ENCODE measurements at regions not wholly inside any gene's neighbourhood (a gene's known extent, or its start where the extent isn't known, plus 50 kb on each side); places are given as distances from the start of the nearest gene placed in this dataset.

DNA sequence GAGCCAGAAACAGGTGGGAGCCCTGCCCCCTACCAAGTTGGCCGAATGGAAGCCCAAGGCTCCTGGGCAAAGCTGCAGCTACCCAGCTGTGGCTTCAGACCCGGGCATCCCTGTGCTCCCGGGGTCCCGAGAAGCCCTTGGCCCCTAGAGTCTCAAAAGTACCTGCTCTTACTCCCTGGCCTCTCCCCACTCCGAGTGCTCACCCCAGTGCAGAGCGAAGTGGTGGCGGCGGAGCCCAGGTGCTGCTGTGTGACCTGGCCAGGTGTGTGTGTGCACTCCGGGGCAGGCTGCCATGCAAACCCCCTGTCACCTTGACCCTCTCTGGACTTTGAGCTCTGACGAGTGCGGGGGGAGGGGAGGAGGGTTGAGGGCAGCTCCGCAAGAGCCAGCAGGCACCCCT is 493.8 kb upstream of the MANEA start:
- TF ChIP-seq, protein P1, sequence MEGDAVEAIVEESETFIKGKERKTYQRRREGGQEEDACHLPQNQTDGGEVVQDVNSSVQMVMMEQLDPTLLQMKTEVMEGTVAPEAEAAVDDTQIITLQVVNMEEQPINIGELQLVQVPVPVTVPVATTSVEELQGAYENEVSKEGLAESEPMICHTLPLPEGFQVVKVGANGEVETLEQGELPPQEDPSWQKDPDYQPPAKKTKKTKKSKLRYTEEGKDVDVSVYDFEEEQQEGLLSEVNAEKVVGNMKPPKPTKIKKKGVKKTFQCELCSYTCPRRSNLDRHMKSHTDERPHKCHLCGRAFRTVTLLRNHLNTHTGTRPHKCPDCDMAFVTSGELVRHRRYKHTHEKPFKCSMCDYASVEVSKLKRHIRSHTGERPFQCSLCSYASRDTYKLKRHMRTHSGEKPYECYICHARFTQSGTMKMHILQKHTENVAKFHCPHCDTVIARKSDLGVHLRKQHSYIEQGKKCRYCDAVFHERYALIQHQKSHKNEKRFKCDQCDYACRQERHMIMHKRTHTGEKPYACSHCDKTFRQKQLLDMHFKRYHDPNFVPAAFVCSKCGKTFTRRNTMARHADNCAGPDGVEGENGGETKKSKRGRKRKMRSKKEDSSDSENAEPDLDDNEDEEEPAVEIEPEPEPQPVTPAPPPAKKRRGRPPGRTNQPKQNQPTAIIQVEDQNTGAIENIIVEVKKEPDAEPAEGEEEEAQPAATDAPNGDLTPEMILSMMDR (IDR thresholded peaks at IDR 0.05; ENCODE audit: low read depth, low read length): no peak
- TF ChIP-seq POLR2A (IDR thresholded peaks at IDR 0.05; ENCODE audit: extremely low read depth, insufficient read length) (no peak), MYC (IDR thresholded peaks at IDR 0.05; ENCODE audit: low read depth, low read length) (no peak)
- TF ChIP-seq, protein P2, sequence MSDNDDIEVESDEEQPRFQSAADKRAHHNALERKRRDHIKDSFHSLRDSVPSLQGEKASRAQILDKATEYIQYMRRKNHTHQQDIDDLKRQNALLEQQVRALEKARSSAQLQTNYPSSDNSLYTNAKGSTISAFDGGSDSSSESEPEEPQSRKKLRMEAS (IDR thresholded peaks at IDR 0.05; ENCODE audit: low read depth, low read length): no peak

Measured in NB4 (cell line).